ENCODE measurements at regions not wholly inside any gene's neighbourhood (a gene's known extent, or its start where the extent isn't known, plus 50 kb on each side); places are given as distances from the start of the nearest gene placed in this dataset.
"Not testable (repeated sequence)": the region's sequence is repeated elsewhere in the genome, so short reads cannot be mapped to it uniquely, and the experiment has no call there.

DNA sequence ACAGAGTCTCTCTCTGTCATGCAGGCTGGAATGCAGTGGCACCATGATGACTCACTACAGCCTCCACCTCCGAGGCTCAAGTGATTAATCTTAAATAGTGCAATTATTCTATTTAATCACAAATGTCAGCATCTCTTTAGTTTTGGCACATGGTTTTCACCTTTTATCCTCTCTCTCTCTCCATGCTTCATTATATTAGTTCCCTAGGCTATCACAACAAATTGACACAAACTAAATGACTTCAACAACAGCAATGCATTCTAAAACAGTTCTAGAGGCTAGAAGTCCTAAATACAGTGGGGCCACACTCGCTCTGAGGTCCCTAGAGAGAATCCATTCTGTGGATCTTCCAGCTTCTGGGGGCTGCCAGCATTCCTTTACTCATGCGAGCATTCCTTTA, 178.2 kb upstream of the ZNG1F start:
- not testable (repeated sequence) for H3K27me3 ChIP-seq; H3K9me3 ChIP-seq; H3K4me3 ChIP-seq; ATAC-seq (ENCODE audit: low FRiP score in 2 of 2); H3K4me1 ChIP-seq; H3K27ac ChIP-seq; H3K36me3 ChIP-seq; DNase-seq
- 84 to 85% methylated on average over 2 of the region's 3 CpGs for WGBS, 2 donors

- H3K36me3 ChIP-seq; H3K4me3 ChIP-seq; DNase-seq; H3K27me3 ChIP-seq; ATAC-seq (ENCODE audit: low FRiP score in 2 of 2); H3K9me3 ChIP-seq; H3K4me1 ChIP-seq; H3K27ac ChIP-seq: not testable (repeated sequence)
- 81 to 93% methylated on average over 1 of the region's 1 CpG for WGBS, 2 donors
Observed at GRCh38 chr9:41361790-41362189, 172.7 kb upstream of the ZNG1F start.

DNA sequence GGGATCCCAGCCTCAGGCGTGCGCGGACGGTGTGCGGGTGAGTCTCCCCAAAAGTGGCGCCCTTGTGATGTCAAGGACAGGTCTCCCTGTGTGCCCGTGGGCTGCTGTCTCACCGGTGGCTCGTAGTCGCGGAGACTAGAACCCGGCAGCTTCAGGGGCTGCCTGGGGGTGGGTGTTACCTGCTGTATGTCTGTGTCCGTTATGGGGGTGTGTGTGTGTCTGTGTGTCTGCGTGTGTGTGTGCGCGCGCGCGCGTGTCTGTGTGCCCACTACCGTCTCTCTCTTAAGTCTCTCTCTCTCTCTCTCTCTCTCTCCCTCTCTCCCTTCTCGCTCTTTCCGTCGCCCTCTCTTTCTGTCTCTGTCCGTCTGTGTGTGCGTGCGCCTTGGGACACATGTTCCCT, 170.0 kb upstream of the ZNG1F start:
- Histone ChIP-seq H3K27ac (peak overlapping the region; percentile 69 to 86 (median 77)), H3K4me3 (peak overlapping the region; percentile 61 to 82 (median 72))
- H3K4me1 ChIP-seq; ATAC-seq (ENCODE audit: low FRiP score in 2 of 2); H3K27me3 ChIP-seq; H3K36me3 ChIP-seq; H3K9me3 ChIP-seq: not testable (repeated sequence)
- WGBS, 2 donors: 1% methylated on average over 14 to 15 of the region's 27 CpGs
- DNase-seq: peak in 1 of 2 donors; percentile 87

GRCh38 chr9:41358682-41359081, 169.6 kb upstream of the ZNG1F start:
- DNase-seq: peak; percentile 83 to 97
- TF ChIP-seq POLR2A (IDR thresholded peaks at IDR 0.05): peak in 2 of 4 donors; percentile 34 to 74
- not testable (repeated sequence) for H3K9me3 ChIP-seq; ATAC-seq (ENCODE audit: low FRiP score in 2 of 2); H3K4me1 ChIP-seq; H3K36me3 ChIP-seq; H3K27me3 ChIP-seq
- 0% methylated on average over 1 to 13 of the region's 40 CpGs for WGBS, 2 donors
- Histone ChIP-seq H3K4me3 (peak overlapping the region; percentile 28 to 76 (median 64)), H3K27ac (peak overlapping the region; percentile 69 to 86 (median 77))

- WGBS, 2 donors: 38 to 72% methylated on average over 10 to 16 of the region's 31 CpGs
- ATAC-seq (ENCODE audit: low FRiP score in 2 of 2); H3K36me3 ChIP-seq; H3K9me3 ChIP-seq; H3K27me3 ChIP-seq; H3K4me1 ChIP-seq: not testable (repeated sequence)
- peak in 1 of 2 donors; percentile 73 for DNase-seq
- Histone ChIP-seq H3K27ac (peak overlapping the region in 3 of 4 donors; percentile 75 to 86 (median 79)), H3K4me3 (peak overlapping the region in 3 of 4 donors; percentile 61 to 76 (median 68))
Observed at GRCh38 chr9:41357918-41358404, 168.8 kb upstream of the ZNG1F start.

GRCh38 chr9:41357350-41357748, 168.2 kb upstream of the ZNG1F start:
- H3K4me1 ChIP-seq; H3K4me3 ChIP-seq; H3K27ac ChIP-seq; H3K9me3 ChIP-seq; H3K27me3 ChIP-seq; ATAC-seq (ENCODE audit: low FRiP score in 2 of 2); H3K36me3 ChIP-seq: not testable (repeated sequence)
- peak in 1 of 2 donors; percentile 40 for DNase-seq
- 93 to 94% methylated on average over 17 to 18 of the region's 21 CpGs for WGBS, 2 donors

GRCh38 chr9:41356588-41357349, 167.7 kb upstream of the ZNG1F start:
- 35 to 59% methylated on average over 4 to 8 of the region's 42 CpGs for WGBS, 2 donors
- peak; percentile 87 to 97 for DNase-seq
- not testable (repeated sequence) for H3K9me3 ChIP-seq; ATAC-seq (ENCODE audit: low FRiP score in 2 of 2); H3K27me3 ChIP-seq; H3K36me3 ChIP-seq; H3K4me1 ChIP-seq
- Histone ChIP-seq H3K27ac (peak overlapping the region in 2 of 4 donors; percentile 56 to 67), H3K4me3 (peak overlapping the region in 3 of 4 donors; percentile 21 to 36 (median 33))

DNA sequence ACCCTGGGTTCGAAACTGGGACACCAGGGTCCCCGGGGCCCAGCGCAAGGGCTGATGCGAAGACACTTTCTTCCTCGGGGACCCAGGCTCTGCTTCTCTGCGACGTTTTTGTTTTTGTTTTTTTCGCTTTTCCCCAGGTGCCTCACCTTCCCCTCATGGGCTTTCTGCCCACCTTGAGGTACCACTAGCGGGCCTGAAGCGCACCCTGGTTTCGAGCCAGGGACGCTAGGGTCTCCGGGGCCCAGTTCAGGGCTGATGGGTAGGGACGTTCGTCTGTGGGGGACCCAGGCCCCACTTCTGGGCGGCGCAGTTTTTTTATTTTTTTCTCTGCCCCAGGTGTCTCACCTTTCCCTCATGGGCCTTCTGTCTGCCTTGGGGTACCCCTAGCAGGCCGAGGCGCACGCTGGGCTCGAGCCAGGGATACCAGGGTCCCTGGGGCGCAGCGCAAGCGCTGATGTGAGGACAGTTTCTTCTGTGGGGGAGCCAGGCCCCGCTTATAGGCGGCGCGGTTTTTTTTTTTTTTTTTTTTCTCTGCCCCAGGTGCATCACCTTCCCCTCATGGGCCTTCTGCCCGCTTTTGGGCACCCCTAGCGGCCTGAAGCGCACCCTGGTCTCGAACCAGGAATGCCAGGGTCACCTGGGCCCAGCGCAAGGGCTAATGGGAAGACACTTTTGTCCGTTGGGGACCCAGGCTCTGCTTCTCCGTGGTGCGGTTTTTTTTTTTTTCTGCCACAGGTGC, 166.8 kb upstream of the ZNG1F start:
- H3K27me3 ChIP-seq; H3K36me3 ChIP-seq; H3K4me1 ChIP-seq; ATAC-seq (ENCODE audit: low FRiP score in 2 of 2); H3K9me3 ChIP-seq; DNase-seq: not testable (repeated sequence)
- Histone ChIP-seq H3K27ac (peak overlapping the region in 1 of 4 donors; percentile 67), H3K4me3 (peak overlapping the region in 1 of 4 donors; percentile 21)
- WGBS, 2 donors: 23 to 35% methylated on average over 8 to 14 of the region's 36 CpGs

DNA sequence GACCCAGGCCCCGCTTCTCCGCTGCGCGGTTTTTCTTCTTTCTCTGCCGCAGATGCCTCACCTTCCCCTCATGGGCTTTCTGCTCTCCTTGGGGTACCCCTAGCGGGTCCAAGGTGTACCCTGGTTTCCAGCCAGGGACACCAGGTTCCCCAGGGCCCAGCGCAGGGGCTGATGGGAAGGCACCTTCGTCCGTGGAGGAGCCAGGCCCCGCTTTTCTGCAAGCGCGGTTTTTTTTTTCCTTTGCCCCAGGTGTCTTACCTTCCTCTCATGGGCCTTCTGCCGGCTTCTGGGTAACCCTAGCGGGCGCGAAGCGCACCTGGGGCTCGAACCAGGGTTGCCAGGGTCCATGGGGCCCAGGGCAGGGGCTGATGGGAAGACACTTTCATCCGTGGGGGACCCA, 165.9 kb upstream of the ZNG1F start:
- H3K27me3 ChIP-seq; ATAC-seq (ENCODE audit: low FRiP score in 2 of 2); H3K4me1 ChIP-seq; H3K9me3 ChIP-seq; H3K36me3 ChIP-seq; H3K27ac ChIP-seq: not testable (repeated sequence)
- DNase-seq: peak in 1 of 2 donors; percentile 84
- H3K4me3 ChIP-seq: peak overlapping the region in 3 of 4 donors; percentile 21 to 42 (median 40)
- 3 to 8% methylated on average over 4 of the region's 19 CpGs for WGBS, 2 donors

DNA sequence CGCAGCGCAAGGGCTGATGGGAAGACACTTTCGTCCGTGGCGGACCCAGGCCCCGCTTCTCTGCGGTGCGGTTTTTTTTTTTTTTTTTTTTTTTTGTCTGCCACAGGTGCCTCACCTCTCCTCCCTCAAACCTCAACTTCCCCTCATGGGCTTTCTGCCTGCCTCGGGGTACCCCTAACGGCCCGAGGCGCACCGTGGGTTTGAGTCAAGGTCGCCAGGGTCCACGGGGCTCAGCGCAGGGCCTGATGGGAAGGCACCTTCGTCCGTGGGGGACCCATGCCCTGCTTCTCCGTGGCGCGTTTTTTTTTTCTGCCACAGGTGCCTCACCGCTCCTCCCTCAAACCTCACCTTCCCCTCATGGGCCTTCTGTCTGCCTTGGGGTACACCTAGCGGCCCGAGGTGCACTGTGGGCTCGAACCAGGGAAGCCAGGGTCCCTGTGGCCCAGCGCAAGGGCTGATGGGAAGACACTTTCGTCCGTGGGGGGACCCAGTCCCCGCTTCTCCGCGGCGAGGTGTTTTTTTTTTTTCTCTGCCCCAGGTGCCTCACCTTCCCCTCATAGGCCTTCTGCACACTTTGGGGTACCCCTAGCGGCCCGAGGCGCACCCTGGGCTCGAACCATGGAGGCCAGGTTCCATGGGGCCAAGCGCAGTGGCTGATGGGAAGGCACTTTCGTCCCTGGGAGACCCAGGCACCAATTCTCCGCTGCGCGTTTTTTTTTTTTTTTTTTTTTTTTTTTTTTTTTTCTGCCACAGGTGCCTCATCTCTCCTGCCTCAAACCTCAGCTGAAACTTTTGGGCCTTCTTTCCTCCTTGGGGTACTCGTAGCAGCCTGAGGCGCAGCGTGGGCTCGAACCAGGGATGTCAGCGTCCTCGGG, 165.2 kb upstream of the ZNG1F start:
- ATAC-seq (ENCODE audit: low FRiP score in 2 of 2); H3K4me1 ChIP-seq; H3K36me3 ChIP-seq; H3K27ac ChIP-seq; H3K27me3 ChIP-seq; H3K9me3 ChIP-seq: not testable (repeated sequence)
- peak in 1 of 2 donors; percentile 52 for DNase-seq
- H3K4me3 ChIP-seq: peak overlapping the region in 3 of 4 donors; percentile 21 to 42 (median 40)
- WGBS, 2 donors: 18 to 57% methylated on average over 15 of the region's 47 CpGs

- 83 to 90% methylated on average over 14 to 16 of the region's 20 CpGs for WGBS, 2 donors
- not testable (repeated sequence) for H3K27ac ChIP-seq; H3K36me3 ChIP-seq; H3K9me3 ChIP-seq; H3K27me3 ChIP-seq; ATAC-seq (ENCODE audit: low FRiP score in 2 of 2); H3K4me1 ChIP-seq; H3K4me3 ChIP-seq
- peak in 1 of 2 donors; percentile 54 for DNase-seq
Observed at GRCh38 chr9:41353026-41353425, 163.9 kb upstream of the ZNG1F start.

DNA sequence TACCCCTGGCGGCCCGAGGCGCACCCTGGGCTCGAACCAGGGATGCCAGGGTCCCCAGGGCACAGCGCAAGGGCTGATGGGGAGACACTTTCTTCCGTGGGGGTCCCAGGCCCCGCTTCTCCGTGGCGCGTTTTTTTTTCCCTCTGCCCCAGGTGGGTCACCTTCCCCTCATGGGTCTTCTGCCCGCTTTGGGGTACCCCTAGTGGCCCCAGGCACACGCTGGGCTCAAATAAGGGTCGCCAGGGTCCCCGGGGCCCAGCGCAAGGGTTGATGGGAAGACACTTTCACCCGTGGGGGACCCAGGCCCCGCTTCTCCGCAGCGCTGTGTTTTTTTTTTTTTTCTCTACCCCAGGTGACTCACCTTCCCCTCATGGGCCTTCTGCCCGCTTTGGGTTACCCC, 163.3 kb upstream of the ZNG1F start:
- not testable (repeated sequence) for H3K36me3 ChIP-seq; H3K4me3 ChIP-seq; H3K9me3 ChIP-seq; H3K27ac ChIP-seq; ATAC-seq (ENCODE audit: low FRiP score in 2 of 2); H3K4me1 ChIP-seq; H3K27me3 ChIP-seq
- 81 to 90% methylated on average over 19 to 20 of the region's 20 CpGs for WGBS, 2 donors
- peak in 1 of 2 donors; percentile 63 for DNase-seq
